HepG2 (cell line): ENCODE measurements at regions not wholly inside any gene's neighbourhood (a gene's known extent, or its start where the extent isn't known, plus 50 kb on each side); places are given as distances from the start of the nearest gene placed in this dataset.

Source experiments
- CREM ChIP-seq, 2 experiments: sonication (generic) in 1 of 2; formaldehyde crosslinking in 1 of 2; IDR thresholded peaks; 2 replicates each; pipeline versions ENCODE4 v1.4.0 to v1.6.1; 2016 to 2020; ENCODE audit warnings: antibody characterized with exemption in 1 of 2, mild to moderate bottlenecking in 1 of 2, missing genetic modification reagents in 1 of 2
- ETV6 ChIP-seq: sonication (generic); formaldehyde crosslinking; conservative IDR thresholded peaks from 2 replicates; pipeline ENCODE4 v1.4.0; 2020; ENCODE audit warnings: missing genetic modification reagents
- GFI1 ChIP-seq: sonication (generic); formaldehyde crosslinking; IDR thresholded peaks from 2 replicates; pipeline ENCODE4 v1.5.0; 2020; ENCODE audit warnings: missing genetic modification reagents, mild to moderate bottlenecking, borderline replicate concordance
- HOMEZ ChIP-seq: IDR thresholded peaks from 2 replicates; pipeline ENCODE4 v1.6.1; 2016; ENCODE audit warnings: low read depth
- HOXD1 ChIP-seq: sonication (generic); formaldehyde crosslinking; IDR thresholded peaks from 2 replicates; pipeline ENCODE4 v1.5.0; 2020; ENCODE audit warnings: missing genetic modification reagents
- KLF9 ChIP-seq: IDR thresholded peaks from 2 replicates; pipeline ENCODE4 v1.6.1; 2016; ENCODE audit warnings: low read depth
- NR2F6 ChIP-seq, 2 experiments: IDR thresholded peaks; 2 replicates each; pipeline ENCODE4 v1.6.1; 2016; ENCODE audit warnings: antibody characterized with exemption in 1 of 2, mild to moderate bottlenecking in 1 of 2
- ONECUT2 ChIP-seq: sonication (generic); formaldehyde crosslinking; IDR thresholded peaks from 2 replicates; pipeline ENCODE4 v1.4.0; 2020; ENCODE audit warnings: missing genetic modification reagents
- RFXANK ChIP-seq: IDR thresholded peaks from 2 replicates; pipeline ENCODE4 v1.6.1; 2016
- SIN3A ChIP-seq: IDR thresholded peaks from 2 replicates; pipeline ENCODE4 v1.6.1; 2011; ENCODE audit warnings: low read depth, mild to moderate bottlenecking, control low read depth, low read length, borderline replicate concordance
- SMAD1 ChIP-seq: sonication (generic); formaldehyde crosslinking; IDR thresholded peaks from 2 replicates; pipeline ENCODE4 v1.4.0; 2020; ENCODE audit warnings: missing genetic modification reagents, low read depth, mild to moderate bottlenecking, borderline replicate concordance
- SPEN ChIP-seq: sonication (generic); formaldehyde crosslinking; IDR thresholded peaks from 2 replicates; pipeline ENCODE4 v1.5.1; 2020; ENCODE audit warnings: low read depth, mild to moderate bottlenecking, missing genetic modification reagents
- ZFP90 ChIP-seq: sonication (generic); formaldehyde crosslinking; IDR thresholded peaks from 2 replicates; pipeline ENCODE4 v1.8.0; 2022; ENCODE audit warnings: missing genetic modification reagents, mild to moderate bottlenecking, inconsistent platforms, borderline replicate concordance
- ZNF256 ChIP-seq: sonication (generic); formaldehyde crosslinking; conservative IDR thresholded peaks from 2 replicates; pipeline ENCODE4 v1.4.0; 2020; ENCODE audit warnings: missing genetic modification reagents
- ZNF264 ChIP-seq: sonication (generic); formaldehyde crosslinking; IDR thresholded peaks from 2 replicates; pipeline ENCODE4 v1.4.0; 2020; ENCODE audit warnings: missing genetic modification reagents
- ZNF431 ChIP-seq: sonication (generic); formaldehyde crosslinking; IDR thresholded peaks from 2 replicates; pipeline ENCODE4 v1.9.0; 2022; ENCODE audit warnings: missing genetic modification reagents, low read depth, mild to moderate bottlenecking, borderline replicate concordance
- ZNF512B ChIP-seq: sonication (generic); formaldehyde crosslinking; IDR thresholded peaks from 2 replicates; pipeline ENCODE4 v1.5.1; 2020; ENCODE audit warnings: missing genetic modification reagents, mild to moderate bottlenecking, borderline replicate concordance
- ZNF543 ChIP-seq: sonication (generic); formaldehyde crosslinking; IDR thresholded peaks from 2 replicates; pipeline ENCODE4 v1.4.0; 2020; ENCODE audit warnings: mild to moderate bottlenecking, missing genetic modification reagents
- ZNF646 ChIP-seq: sonication (generic); formaldehyde crosslinking; IDR thresholded peaks from 2 replicates; pipeline ENCODE4 v1.9.0; 2021; ENCODE audit warnings: mild to moderate bottlenecking, missing genetic modification reagents
- ZNF703 ChIP-seq: sonication (generic); formaldehyde crosslinking; IDR thresholded peaks from 2 replicates; pipeline ENCODE4 v1.5.1; 2020; ENCODE audit warnings: missing genetic modification reagents, mild to moderate bottlenecking, moderate library complexity, borderline replicate concordance
- ZNF709 ChIP-seq: sonication (generic); formaldehyde crosslinking; IDR thresholded peaks from 2 replicates; pipeline ENCODE4 v1.5.0; 2020; ENCODE audit warnings: mild to moderate bottlenecking, missing genetic modification reagents

GRCh38 chr15:53833134-53833624 lies 73.7 kb upstream of the WDR72 start (continued):
- TF ChIP-seq ZNF512B (CRISPR knock-in tag) (0 out of 2 replicates have a peak, but pooled peaks have one; percentile 46), CREM (IDR thresholded peaks at IDR 0.05) (peak; percentile 86), CREM (CRISPR knock-in tag; IDR thresholded peaks at IDR 0.05) (no peak), ZNF703 (CRISPR knock-in tag) (no peak), ZNF543 (CRISPR knock-in tag) (peak; percentile 52; the same call in 1 of the 2 replicates), ZFP90 (CRISPR knock-in tag) (0 out of 2 replicates have a peak, but pooled peaks have one; percentile 42), NR2F6 (IDR thresholded peaks at IDR 0.05) (peak; percentile 55; the same call in 1 of the 2 replicates), NR2F6 (CRISPR knock-in tag; IDR thresholded peaks at IDR 0.05) (no peak), SPEN (CRISPR knock-in tag) (peak; percentile 46; the same call in 1 of the 2 replicates), KLF9 (CRISPR knock-in tag) (no peak), ZNF431 (CRISPR knock-in tag) (no peak), ZNF709 (no peak), SMAD1 (CRISPR knock-in tag) (no peak), ZNF256 (CRISPR knock-in tag) (no peak), GFI1 (peak; percentile 92), SIN3A (no peak), ZNF264 (peak; percentile 80; the same call in 1 of the 2 replicates), ONECUT2 (no peak), HOMEZ (CRISPR knock-in tag) (peak; percentile 83), ETV6 (CRISPR knock-in tag) (no peak), RFXANK (no peak), ZNF646 (CRISPR knock-in tag) (peak; percentile 46; the same call in 1 of the 2 replicates), HOXD1 (CRISPR knock-in tag) (no peak)
